ENCODE measurements at regions not wholly inside any gene's neighbourhood (a gene's known extent, or its start where the extent isn't known, plus 50 kb on each side); places are given as distances from the start of the nearest gene placed in this dataset.

DNA sequence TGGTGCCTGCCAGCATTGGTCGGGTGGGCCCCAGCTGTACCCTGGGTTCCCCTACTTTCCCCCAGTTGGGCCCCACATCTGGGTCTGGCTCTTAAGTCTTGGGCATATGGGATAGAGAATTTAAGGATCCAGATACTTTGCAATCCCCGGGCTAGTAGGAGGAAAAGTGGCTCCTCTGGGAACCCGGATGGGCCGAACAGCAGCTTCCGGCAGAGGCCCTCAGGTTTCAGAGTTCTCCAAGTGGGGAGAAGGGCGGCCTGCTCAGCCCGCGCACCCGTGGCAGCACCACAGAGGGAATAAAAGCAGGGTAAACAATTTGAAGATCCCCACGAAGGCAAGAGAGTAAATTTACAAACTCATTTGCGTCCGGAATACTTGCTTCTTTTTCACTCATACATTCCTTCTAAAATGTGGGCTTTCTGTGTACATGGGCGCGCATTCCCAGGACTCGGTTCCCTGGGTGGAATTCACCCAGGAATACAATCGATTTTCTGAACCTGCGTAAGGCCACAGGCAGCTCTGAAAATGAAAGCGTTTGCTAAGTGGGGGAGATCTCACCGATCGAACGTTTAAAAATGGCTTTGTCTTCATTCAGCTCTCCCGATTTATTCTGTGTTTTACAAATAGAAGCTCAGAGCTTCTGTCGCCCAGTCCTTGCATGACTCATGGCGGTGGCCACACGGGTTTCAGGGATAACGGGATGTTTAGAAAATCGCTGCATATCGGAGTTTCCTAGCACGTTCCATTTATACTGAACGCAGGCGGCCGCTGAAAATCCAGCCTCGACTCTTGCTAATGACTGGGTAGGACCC lies 74.0 kb upstream of the POLG start:
- H3K27me3 Mint-ChIP-seq, result peaks cover 84% of the 10 kb centered on the region
- peak overlapping the region; percentile 56 for H3K4me3 Mint-ChIP-seq
- H3K27ac Mint-ChIP-seq, result no peak overlapping the region
- H3K9me3 Mint-ChIP-seq (ENCODE audit: low read depth), result no peaks in the 10 kb centered on the region
- ChIA-PET POLR2A (no interaction called here), CTCF (interaction anchor here (1.0 to 2.0 kb wide), 8 partner anchors 10 to 36 kb away, joined by 3 to 8 read pairs (median 4); no protein-coding TSS in a partner anchor)
- intact Hi-C loops (cut with DNase I, micrococcal nuclease), result loop anchor here in 1 of 2 experiments (2.0 kb wide), 1 partner anchor 40 kb away; no protein-coding TSS in a partner anchor
- no peak for ATAC-seq
- peaks cover 38% of the 10 kb centered on the region for H3K4me1 Mint-ChIP-seq
- peak; percentile 30 for DNase-seq
- no peaks in the 10 kb centered on the region for H3K36me3 Mint-ChIP-seq (ENCODE audit: low read depth)

DNA sequence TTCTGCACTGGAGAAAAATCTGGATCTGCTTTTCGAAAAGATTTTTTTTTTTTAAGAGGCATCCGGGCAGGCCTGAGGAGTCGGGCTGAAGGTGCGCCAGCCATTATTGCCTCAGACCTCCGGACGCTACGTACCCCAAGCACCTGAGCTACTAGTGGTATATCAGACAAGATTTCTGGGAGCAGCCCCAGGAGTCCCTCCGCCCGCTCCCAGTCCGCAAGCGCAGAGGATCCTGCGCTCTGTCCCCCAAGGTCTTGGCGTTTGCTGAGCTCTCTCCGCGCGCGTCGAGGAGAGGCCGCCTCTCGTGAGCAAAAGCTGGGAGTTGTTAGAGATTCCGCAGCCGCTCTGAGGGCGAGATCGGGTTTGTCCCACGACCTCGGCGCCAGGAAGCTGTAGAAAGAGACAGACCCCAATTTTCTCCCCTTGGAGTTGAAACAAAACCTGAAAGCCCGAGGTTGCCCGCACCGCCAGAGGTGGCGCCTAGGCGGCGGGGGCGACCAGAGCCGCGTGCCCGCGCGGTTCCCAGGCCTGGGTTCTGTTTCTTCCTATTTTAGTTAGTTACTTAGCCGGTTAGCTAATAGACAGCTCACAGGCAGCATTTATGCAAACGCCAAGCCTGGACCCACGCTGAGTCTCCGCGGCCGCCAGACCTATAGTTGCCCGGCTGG lies 72.5 kb upstream of the POLG start:
- Mint-ChIP-seq H3K27ac (no peak overlapping the region), H3K4me3 (peak overlapping the region; percentile 23), H3K4me1 (peaks cover 39% of the 10 kb centered on the region), H3K9me3 (ENCODE audit: low read depth) (no peaks in the 10 kb centered on the region), H3K27me3 (peaks cover 83% of the 10 kb centered on the region), H3K36me3 (ENCODE audit: low read depth) (no peaks in the 10 kb centered on the region)
- DNase-seq (peak; percentile 48), ATAC-seq (no peak)
- CTCF ChIA-PET, result interaction anchor here (0.5 to 2.0 kb wide), 8 partner anchors 9 to 86 kb away, joined by 3 to 9 read pairs (median 4); no protein-coding TSS in a partner anchor
- POLR2A ChIA-PET, result no interaction called here
- intact Hi-C loops (cut with DNase I, micrococcal nuclease), result no loop called here

DNA sequence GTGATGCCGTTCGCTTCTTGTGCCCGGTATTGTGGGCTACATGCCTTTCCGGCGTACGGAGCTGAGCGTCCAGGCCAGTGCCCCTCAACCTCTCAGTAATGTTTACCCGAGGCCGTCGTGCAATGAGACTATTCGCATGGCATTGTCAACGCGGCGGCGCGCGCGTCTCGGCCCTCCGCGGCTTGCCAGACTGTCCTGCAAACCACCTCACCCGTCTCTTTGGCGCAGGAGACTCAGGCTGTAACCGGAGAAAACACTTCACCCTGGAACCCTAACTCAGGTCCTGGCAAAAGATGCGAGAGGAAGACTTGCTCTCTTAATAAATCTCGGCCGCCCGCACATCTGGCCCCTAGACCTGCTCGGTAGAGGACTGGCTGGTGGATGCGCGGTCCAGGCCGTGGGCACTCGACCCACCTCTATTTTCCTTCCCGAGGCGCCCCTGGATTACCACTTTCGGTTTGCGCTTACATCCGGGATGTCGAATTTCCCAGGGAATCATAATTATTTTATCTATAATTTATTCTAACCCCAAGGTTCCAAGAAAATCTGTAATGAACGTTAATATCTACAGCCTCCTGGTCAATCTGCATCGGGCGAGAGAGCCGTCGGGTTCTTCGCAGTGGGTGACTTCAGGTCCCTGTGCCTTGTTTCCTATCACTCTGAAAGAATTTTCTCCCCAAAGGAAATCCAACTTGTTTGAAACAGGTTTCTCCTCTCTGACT lies 71.8 kb upstream of the POLG start:
- intact Hi-C loops (cut with DNase I, micrococcal nuclease), result no loop called here
- no peaks in the 10 kb centered on the region for H3K9me3 Mint-ChIP-seq (ENCODE audit: low read depth)
- H3K27me3 Mint-ChIP-seq, result peaks cover 85% of the 10 kb centered on the region
- no peak for ATAC-seq
- peak overlapping the region; percentile 23 for H3K4me3 Mint-ChIP-seq
- no peak overlapping the region for H3K27ac Mint-ChIP-seq
- peaks cover 42% of the 10 kb centered on the region for H3K4me1 Mint-ChIP-seq
- ChIA-PET CTCF (interaction anchor here (0.5 to 2.0 kb wide), 5 partner anchors 8 to 87 kb away, joined by 3 to 9 read pairs (median 5); no protein-coding TSS in a partner anchor), POLR2A (no interaction called here)
- H3K36me3 Mint-ChIP-seq (ENCODE audit: low read depth), result no peaks in the 10 kb centered on the region
- no peak for DNase-seq

DNA sequence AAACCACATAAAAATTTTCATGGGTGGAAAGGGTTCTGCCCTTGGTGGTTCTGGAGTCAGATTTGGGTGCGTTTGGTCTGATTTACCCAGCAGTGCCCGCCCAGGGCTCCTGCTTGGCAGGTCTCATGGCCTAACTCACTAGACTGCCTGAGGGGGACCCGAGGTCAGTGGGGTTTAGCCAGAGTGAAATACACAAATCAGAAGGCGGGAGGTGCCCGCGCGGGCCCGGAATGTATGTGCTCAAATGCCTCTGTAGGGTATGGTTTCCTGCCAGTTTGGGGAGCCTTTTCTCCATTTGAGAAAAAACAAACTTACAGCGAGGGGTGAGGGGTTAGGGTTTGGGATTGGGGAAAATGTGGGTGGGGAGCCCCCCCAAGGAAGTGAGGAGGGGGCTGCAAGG lies 70.9 kb upstream of the POLG start:
- ChIA-PET CTCF (interaction anchor here (1.1 to 2.5 kb wide), 2 partner anchors 47 to 74 kb away, joined by 3 to 18 read pairs; no protein-coding TSS in a partner anchor), POLR2A (no interaction called here)
- DNase-seq (no peak), ATAC-seq (no peak)
- Mint-ChIP-seq H3K27ac (no peak overlapping the region), H3K27me3 (peaks cover 89% of the 10 kb centered on the region), H3K4me1 (peaks cover 43% of the 10 kb centered on the region), H3K9me3 (ENCODE audit: low read depth) (no peaks in the 10 kb centered on the region), H3K4me3 (no peak overlapping the region), H3K36me3 (ENCODE audit: low read depth) (no peaks in the 10 kb centered on the region)
- intact Hi-C loops (cut with DNase I, micrococcal nuclease), result no loop called here

DNA sequence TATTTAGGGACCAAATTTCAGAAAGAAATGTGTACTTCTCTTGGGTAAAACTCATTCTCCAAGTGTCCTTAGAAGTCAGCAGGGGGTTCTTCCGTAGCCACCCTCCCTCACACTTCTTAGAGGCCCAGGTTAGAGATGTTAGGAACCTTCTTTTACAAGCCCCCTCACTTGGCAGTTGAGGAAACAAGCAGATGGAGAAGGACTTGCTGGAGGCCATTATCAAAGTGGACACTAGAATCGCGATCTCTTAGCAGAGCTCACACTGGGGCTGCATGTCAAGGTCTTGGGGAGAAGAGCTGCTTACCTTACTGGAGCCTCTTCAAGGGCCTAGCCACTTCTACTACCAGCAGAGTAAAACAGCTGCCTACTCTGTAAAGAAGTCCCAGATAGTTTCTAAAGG lies 69.4 kb upstream of the POLG start:
- Mint-ChIP-seq H3K36me3 (ENCODE audit: low read depth) (no peaks in the 10 kb centered on the region), H3K27ac (no peak overlapping the region), H3K4me3 (no peak overlapping the region), H3K9me3 (ENCODE audit: low read depth) (no peaks in the 10 kb centered on the region), H3K27me3 (peaks cover 80% of the 10 kb centered on the region), H3K4me1 (peaks cover 32% of the 10 kb centered on the region)
- ATAC-seq (no peak), DNase-seq (no peak)
- intact Hi-C loops (cut with DNase I, micrococcal nuclease), result no loop called here
- ChIA-PET POLR2A (no interaction called here), CTCF (interaction anchor here (0.6 to 2.5 kb wide), 4 partner anchors 13 to 121 kb away, joined by 3 to 18 read pairs (median 5); no protein-coding TSS in a partner anchor)

DNA sequence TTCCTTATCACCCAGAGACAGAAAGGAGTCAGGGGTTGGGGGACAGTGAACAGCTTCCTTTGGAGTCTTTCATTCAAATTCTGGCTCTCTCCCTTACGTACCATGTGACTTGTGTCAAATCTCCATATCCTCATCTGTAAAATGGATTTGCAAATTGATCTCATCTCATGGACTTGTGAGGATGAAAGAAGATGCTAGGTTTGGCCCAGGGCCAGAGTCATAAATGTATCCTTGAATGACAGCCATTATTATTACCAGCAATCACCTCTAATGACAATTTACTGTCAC lies 67.8 kb upstream of the POLG start:
- H3K27ac Mint-ChIP-seq, result no peak overlapping the region
- H3K36me3 Mint-ChIP-seq (ENCODE audit: low read depth), result no peaks in the 10 kb centered on the region
- H3K9me3 Mint-ChIP-seq (ENCODE audit: low read depth), result no peaks in the 10 kb centered on the region
- ChIA-PET CTCF (interaction anchor here (0.7 to 2.5 kb wide), 4 partner anchors 10 to 68 kb away, joined by 3 to 7 read pairs (median 4); partner anchors contain the start of gene POLG), POLR2A (interaction anchor here (0.6 kb wide), 1 partner anchor 27 kb away, joined by 3 read pairs; no protein-coding TSS in a partner anchor)
- H3K4me1 Mint-ChIP-seq, result peaks cover 20% of the 10 kb centered on the region
- H3K4me3 Mint-ChIP-seq, result no peak overlapping the region
- DNase-seq, result no peak
- peaks cover 73% of the 10 kb centered on the region for H3K27me3 Mint-ChIP-seq
- intact Hi-C loops (cut with DNase I, micrococcal nuclease), result no loop called here
- ATAC-seq, result no peak

DNA sequence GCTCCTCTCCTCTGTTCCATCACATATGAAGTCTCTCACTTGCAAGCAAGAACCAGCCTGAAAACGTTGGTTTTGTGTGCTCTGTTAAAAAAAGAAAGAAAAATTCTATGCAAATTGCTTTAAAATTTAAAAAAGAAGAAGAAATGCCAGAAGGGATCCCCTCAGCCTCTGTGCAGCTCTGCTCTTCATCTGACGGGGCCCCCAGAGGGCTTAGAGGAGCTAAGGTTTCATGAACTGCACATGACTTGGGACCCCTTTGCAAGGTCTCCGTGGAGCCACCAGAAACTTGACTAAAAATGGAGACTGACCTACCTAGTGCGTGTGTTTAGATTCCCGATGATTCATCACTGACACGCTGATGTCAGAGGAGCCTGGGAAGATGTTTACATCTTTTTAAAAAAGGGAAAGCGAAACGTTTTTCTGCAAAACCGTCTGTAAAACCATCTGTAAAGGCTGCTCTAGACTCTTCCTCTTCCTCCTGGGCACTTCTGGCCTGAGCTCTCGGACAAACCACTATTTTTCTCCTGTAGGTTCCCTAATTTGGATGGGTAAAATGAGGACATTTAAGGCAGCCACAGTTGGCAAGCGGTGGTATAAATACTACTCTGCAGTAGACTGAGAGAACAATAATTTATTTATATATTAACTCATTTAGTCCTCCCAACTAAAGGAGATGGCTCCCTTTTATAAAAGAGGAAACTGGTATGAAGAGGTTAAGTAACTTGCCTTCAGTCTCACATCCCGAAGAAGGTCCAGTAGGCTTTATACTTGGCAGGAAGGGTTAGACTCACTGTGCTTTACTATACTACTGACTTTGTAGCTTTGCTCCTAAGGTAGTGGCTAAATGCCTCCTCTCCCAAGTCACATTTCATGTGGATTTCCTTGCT lies 67.2 kb upstream of the POLG start:
- ATAC-seq, result peak; percentile 21
- Mint-ChIP-seq H3K9me3 (ENCODE audit: low read depth) (no peaks in the 10 kb centered on the region), H3K36me3 (ENCODE audit: low read depth) (no peaks in the 10 kb centered on the region), H3K27me3 (peaks cover 74% of the 10 kb centered on the region), H3K27ac (no peak overlapping the region), H3K4me3 (no peak overlapping the region), H3K4me1 (peaks cover 18% of the 10 kb centered on the region)
- ChIA-PET CTCF (interaction anchor here (0.6 to 3.2 kb wide), 9 partner anchors 9 to 225 kb away, joined by 3 to 23 read pairs (median 4); partner anchors contain the start of gene POLG), POLR2A (interaction anchor here (0.6 kb wide), 1 partner anchor 26 kb away, joined by 3 read pairs; no protein-coding TSS in a partner anchor)
- DNase-seq, result no peak
- intact Hi-C loops (cut with DNase I, micrococcal nuclease), result no loop called here

DNA sequence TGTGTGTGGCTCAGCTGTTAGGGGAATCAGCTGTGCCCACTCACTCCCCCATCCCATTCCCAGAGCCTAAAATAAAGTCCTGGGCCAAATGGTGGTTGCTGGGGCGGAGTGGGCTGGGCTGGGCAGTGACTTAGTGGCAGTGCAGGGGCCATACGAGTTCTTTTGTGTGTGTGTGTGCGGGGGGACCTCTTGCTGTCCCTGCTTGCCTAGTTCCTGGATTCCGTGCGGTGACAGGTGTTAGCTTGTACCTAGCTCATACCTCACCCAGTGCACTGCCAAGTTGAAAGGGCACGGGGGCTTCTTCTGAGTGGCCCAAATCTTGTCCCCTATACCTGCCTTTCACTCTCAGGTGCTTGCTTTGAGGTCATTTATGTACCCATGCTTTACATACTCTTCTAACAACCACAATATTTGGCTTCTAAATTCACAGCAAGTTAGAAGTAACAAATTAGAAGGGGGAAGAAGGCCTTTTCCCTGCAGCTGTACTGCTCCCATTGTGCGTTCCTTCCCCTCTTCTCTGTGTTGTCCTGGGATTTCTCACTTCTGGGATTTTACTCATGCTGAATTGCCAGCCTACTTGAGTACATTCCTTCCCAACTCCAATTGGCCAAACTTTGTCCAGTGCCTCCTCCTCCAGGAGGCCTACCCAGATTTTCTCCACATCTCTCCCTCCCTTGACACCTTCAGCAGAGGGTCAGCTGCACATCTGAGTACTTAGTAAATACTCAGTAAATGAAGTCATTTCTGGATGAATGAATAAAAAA lies 66.3 kb upstream of the POLG start:
- H3K27me3 Mint-ChIP-seq, result peaks cover 71% of the 10 kb centered on the region
- no peaks in the 10 kb centered on the region for H3K36me3 Mint-ChIP-seq (ENCODE audit: low read depth)
- intact Hi-C loops (cut with DNase I, micrococcal nuclease), result no loop called here
- ChIA-PET POLR2A (no interaction called here), CTCF (interaction anchor here (0.6 to 3.2 kb wide), 9 partner anchors 8 to 162 kb away, joined by 3 to 23 read pairs (median 3); partner anchors contain the start of gene POLG)
- no peak for DNase-seq
- peaks cover 11% of the 10 kb centered on the region for H3K4me1 Mint-ChIP-seq
- no peak for ATAC-seq
- H3K9me3 Mint-ChIP-seq (ENCODE audit: low read depth), result no peaks in the 10 kb centered on the region
- H3K27ac Mint-ChIP-seq, result no peak overlapping the region
- H3K4me3 Mint-ChIP-seq, result no peak overlapping the region

DNA sequence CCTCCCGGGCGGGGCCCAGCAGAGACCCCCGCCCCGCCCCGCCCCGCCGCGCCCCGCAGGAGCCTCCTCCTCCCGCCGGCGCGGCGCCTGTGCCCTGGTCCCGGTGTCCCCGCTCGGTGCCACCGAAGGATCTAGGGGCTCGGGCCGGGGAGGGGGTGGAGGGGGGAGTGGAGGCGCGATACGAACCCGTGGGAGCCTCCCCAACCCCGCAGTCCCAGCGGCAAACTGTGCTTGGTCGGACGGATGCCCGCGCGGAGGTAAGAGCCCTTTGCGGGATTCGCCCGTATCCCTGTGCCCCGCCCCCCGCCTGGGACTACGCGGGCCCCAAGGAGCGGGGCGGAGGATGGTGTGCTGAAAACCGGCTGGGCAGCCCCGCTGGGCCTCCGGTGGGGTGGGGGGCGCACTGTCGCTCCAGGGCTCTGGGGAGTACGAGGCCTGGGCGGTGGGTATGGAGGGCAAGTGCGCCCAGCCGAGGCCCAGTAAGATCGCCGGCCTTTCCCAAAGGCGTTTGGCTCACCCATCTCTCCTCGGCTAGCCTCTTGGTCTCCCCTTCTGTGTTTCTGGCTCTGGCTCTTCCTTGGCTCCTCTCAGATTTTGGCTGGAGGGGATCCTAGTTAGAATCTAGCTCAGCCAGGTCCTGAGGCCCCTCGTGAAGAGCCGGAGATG lies 65.6 kb upstream of the POLG start:
- peaks cover 11% of the 10 kb centered on the region for H3K4me1 Mint-ChIP-seq
- no peak overlapping the region for H3K27ac Mint-ChIP-seq
- H3K9me3 Mint-ChIP-seq (ENCODE audit: low read depth), result no peaks in the 10 kb centered on the region
- H3K36me3 Mint-ChIP-seq (ENCODE audit: low read depth), result no peaks in the 10 kb centered on the region
- POLR2A ChIA-PET, result no interaction called here
- CTCF ChIA-PET, result interaction anchor here (0.6 to 3.2 kb wide), 4 partner anchors 8 to 42 kb away, joined by 3 to 23 read pairs (median 3); no protein-coding TSS in a partner anchor
- peak; percentile 25 for DNase-seq
- intact Hi-C loops (cut with DNase I, micrococcal nuclease), result no loop called here
- H3K27me3 Mint-ChIP-seq, result peaks cover 64% of the 10 kb centered on the region
- ATAC-seq, result peak; percentile 10
- H3K4me3 Mint-ChIP-seq, result no peak overlapping the region

Measured in activated CD4-positive, alpha-beta T cell treated with anti-CD3 and anti-CD28 coated beads for 36 hours (primary cell).